Renal pelvis (tissue), 1 donor: ENCODE measurements at regions not wholly inside any gene's neighbourhood (a gene's known extent, or its start where the extent isn't known, plus 50 kb on each side); places are given as distances from the start of the nearest gene placed in this dataset.

Source experiments
- DNase-seq: peaks from one replicate; pipeline ENCODE4 v3.0.0-alpha.2; 2013

DNA sequence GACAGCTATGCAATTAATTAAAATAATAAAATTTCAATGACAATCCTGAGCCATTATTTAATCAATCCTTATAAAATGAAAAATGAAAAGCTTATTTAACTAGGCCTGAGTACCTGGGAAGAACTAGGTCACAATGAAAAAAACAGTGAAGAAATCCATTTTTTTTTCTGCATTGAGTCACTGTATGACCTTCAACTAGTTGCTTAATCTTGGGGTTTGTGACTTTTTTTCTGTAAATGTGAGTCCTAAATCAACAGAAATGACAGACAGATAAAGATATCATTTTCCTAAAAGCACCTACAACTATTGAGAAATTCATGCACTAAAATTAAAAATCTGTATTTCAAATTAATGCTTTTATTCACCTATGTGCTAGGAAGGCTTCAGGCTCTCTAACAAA lies 96.8 kb downstream of the TMEM26 start:
- DNase-seq = no peak

DNA sequence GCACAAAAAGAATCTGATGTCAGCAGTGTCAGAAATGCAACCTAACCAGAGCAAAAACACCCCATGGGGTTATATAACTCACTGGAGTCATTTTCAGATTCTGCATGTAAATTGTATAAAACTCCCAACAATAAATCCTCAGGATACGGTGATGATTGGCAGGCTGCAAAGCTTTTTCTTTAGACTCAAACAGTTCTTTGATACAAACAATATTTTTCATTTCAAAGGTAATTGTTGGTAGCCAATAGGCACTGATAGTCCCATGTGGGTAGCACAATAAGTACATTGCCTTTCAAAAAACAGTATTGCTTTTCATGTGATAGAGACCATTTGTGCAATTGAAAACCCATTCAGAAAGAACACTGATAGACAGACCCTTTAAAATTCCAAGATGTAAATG lies 98.0 kb downstream of the TMEM26 start:
- DNase-seq = no peak

DNA sequence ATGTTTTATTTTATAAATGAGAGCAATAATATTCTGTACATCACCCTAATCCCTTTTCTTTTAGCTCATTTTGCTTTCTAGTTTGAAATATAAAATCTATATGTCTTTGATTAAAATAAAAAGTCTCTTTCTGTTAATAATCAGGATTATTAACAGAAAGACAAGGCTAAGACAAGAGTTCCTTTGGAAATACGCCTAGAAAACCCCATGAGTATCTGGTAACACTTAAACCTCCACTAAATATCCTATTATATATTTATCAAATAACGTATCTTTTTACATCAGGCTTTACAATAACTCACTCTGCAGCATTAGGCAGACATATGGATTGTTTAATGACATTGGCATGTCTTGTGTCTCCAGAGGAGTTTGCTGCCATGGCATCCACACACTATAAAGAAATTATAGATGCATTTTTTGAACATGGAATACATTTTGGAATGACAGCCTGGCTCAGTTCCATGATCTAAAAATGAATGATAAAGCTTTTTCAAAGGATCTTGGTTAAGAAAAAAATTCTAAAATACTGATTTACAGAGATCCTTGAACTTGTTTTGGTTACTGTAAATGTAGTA lies 98.7 kb downstream of the TMEM26 start:
- no peak for DNase-seq

DNA sequence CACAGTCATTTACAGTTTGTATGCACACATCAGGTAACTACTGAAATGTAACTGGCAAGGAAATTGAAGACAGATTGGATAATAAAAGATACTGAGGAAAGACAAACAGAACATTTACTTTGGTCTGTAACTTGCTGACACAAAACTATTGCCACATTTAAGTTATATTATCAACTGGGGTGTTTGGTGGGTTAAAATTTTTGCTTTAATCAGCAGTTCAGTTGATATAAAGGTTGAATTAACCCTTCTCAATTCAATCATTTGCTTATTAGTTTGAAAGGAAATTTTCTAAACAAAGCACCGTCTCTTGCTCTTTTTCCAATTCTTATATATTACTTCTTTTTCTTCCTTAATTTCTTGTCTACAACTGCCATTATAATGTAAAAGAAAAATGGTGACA lies 102.4 kb downstream of the TMEM26 start:
- no peak for DNase-seq

DNA sequence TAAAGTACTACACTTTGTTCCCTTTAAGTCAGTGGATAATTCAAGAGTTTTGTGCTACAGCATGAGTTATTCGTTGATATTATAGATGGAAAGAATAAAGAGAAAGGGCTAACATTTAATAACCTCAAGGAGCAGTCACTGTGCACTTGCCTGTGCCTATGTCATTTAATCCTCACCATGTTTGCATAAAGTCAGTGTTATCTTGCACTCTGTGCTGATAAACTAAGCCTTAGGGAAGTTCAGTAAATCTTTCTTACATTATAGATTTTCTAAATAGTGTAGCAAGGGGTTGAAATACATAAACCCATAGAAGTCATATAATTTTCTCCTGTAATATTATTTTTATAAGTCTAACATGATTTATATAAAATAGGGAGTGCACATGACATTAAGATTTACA lies 103.1 kb downstream of the TMEM26 start:
- DNase-seq = no peak

DNA sequence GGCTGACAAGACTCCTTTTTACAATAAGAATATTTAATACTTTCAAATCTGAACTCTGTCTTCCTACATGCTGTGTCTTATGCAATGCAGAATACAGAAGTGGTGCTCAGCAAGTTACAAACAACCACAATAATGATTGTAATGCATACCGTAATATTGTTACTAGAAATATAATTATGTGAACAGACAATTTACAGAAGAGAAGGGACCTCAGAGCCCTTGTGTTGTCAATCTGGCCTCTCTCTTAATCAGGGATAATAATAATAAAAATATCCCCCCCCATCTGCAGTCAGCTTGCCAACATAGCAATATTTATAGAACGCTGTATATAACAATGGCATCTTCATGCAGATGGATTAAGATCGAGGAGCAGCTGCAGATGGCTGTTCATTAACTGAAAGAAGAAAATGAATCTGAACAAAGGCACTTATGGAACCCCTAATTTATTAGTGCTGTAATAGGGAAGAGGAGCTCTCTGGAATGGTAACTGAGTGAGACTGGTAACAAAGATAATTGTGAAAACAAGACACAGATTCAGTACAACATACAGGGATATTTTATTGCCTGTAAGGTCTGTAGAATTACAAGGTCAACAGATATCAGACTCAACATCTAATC lies 106.3 kb downstream of the TMEM26 start:
- peak; percentile 38 for DNase-seq

DNA sequence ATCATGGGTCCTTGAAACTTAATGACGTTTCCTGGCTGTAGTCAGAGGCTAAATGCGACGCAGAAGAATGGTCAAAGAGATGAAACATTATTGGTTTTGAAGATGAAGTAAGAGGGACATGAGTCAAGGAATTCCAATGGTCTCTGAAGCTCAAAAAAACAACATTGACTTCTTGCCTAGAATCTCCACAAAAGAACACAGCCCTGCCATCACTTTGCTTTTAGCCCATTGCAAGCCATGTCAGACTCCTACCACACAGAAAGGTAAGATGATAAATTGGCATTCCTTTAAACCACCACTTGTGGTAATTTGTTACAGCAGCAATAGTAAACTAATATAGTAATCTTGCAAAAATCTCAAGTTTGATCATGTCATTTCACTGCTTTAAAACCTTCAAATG lies 109.4 kb downstream of the TMEM26 start:
- no peak for DNase-seq

DNA sequence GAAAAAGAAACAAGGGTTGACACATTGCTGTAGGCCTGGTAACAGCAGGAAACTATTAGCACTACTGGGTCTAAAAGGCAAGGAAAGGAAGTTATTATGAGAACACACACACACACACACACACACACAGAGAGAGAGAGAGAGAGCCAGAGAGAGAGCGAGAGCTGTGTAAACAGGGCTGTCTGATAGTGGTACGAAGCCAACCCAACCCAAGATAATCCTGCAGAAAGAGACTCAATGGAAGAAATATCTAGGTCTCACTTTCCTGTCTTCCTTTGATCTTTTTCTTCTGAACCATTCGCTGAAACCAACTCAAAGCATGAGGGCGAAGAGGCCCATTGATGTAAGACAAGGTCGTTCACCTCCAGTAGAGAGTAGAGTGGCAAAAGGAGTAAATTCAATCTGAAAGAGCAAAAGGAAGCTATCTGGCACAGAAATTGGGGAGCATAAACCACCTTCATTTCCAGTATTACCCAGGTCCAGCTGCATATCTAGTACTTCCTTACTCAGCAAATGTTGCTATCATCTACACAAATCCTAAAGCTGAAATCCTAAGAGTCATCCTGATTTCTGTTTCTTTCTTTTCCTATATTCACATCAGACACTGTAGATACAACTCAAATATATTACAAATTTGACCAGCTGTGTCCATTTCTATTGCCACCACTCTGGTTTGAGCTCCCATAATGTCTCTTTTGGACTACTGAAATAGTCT lies 110.2 kb downstream of the TMEM26 start:
- no peak for DNase-seq

DNA sequence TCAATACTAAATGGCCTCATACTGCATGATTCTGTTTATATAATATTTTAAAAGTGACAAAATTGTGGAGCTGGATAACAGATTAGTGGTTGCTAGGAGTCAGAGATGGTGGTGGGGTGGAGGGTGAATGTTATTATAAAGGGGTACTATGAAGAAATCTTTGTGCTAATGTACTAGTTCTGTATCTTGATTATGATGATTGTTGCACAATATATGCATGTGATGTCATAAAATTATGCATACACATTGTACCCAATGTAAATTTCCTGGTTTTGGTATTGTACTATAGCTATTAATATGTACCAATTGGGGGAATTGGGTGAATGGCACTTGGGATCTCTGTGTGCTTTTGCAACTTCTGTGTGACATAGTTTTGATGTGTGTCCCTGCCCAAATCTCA lies 112.2 kb downstream of the TMEM26 start:
- no peak for DNase-seq

DNA sequence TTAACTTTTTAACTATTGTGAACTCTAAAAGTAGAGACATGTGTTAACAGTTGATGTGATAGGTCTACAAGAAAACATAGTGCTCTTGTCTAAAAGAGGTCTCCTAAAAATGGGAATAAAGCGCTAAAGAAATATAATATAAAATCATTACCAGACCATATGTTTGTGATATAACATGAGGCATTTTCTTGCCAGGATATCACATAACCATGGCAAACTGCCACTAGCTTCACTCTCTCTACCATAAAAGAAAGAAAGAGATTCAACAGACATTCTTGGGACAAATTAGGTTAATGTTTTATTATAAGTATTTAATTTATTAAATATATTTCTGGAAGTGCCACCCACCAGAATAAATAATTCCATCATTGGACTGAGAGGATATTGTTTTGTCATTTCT lies 115.0 kb downstream of the TMEM26 start:
- DNase-seq = no peak

DNA sequence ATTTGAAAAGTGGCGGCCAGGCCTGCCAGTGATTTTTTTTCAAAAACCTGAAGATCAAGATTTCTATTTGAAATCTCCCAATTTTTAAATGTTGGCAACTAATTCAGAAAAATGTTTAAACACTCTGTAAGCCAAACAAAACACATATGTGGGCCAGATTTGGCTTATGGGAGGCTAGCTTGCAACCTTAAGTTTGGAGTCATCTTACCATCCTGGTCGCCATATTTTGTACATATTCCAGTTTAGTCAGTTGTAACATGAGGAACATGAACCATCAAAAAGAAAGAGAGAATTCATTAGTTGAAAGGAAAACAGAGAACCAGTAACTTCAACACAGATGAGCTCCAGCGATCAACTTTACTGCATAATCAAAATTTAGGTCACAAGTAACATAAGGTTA lies 115.4 kb downstream of the TMEM26 start:
- DNase-seq = no peak

DNA sequence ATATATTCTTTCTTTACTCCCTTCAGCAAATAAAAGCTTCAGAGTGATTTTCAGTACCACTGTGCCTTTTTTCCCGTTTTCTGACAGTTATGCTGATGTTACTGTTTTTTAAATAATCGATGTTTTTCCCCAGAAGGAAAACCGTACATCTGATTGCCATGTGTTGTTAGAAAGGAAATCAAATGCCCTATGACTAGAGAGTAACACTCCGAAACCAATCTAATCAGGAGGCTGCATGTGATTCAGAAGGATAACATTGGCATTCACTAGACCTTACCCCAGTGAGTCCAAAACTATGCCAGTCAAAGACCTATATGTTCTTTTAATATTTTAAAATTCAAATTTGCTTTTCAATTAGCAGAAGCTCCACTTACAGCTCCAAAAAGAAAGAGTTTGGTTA lies 116.3 kb downstream of the TMEM26 start:
- no peak for DNase-seq

DNA sequence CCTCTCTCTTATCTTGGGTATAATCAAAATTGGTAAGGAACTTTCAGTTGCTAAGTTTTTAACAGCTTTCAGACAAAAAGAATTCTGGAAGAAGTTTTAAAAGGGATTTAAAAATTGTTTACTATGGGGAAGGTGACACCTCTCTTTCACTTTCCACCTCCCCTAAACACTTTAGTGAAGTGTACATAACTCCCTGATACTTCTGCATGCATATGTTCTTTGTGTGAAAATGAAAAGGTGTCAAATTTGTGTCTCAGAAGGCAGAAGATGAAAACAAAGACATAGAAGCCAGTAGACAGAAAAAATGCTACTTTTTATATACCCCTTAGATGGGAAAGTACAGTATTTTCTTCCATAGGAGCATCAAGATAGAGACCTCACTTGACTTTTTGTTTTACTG lies 117.8 kb downstream of the TMEM26 start:
- DNase-seq = no peak

DNA sequence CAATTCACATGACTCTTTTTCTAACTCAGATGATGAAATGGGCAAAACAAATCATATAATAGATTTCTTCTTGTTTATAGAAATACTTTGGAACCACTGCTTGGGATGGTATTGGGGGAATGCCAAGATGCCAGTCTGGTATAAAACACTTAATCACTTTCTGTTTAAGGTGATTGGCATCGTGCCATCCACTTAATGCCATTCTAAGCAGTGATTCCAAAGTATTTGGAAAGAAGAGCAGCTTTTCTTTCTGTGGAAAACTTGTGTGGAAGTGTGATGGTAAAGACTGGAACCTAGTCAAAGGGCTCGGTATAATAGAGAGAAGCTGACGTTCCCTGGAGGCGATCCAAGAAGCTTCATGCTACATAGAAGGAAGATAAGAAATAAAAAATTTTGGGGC lies 120.6 kb downstream of the TMEM26 start:
- no peak for DNase-seq

DNA sequence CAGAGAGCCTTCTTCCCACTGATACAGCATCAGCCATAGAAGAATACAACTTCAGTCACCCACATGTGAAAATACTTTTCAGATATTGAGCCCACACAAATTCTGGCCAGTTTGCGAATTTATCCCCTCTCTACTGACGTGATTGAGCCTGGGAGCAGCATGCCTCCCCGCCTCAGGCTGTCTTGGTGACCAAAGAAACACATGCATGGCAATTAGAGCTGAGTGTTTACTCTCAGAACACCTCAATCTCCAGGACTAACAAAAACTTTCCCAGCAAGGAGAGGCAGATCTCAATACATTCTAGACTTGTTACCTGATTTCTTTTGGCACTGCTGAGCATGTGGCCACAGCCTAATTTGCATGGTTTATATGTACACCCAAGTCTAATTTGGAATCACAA lies 122.5 kb downstream of the TMEM26 start:
- DNase-seq = no peak

DNA sequence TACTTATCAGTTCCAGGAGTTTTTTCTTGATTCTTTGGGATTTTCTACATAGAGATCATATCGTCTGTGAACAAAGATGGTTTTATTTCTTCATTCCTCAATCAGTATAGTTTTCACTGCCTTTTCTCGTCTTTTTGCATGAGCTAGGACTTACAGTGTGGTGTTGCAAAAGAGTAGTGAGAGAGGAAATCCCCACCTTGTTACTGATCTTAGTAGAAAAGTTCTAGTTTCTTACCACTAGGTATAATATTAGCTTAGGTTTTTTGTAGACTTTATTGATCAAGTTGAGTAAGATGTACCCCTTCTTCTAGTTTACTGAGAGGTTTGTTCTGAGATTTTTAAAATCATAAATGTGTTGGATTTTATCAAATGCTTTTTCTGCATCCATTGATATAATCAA lies 123.3 kb downstream of the TMEM26 start:
- DNase-seq = no peak

DNA sequence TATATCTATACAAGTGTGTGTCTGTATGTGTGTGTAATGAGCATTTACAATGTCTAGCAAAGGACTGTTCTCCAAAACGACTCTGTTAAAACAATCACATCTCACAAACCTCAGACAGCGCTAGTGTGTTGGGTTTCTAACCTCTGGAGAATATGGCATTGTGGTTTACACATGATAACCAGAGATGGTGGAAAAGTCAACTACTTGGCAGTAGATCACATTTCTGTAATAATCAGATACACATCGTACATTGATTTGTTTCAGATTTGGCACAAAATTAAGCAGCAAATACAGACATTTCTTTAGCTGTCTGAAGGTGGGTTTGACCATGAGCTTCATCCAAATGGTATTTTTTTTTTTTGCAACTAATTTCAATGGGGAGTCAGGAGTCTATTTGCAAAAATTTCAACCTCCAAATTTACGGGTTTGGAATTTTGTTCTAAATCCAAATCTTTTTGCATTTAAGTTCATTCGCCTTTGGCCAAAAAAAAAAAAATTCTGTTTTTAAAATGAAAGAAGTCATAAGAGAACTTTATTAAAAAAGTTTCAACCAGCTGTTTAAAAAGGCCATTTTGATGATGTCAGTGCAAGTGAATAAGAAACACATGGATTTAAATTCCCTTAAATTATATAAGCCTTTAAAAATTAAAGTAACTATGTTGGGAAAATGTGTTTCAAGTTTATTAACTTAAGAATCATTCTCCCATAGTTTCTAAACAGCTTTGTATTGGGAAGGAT lies 127.8 kb downstream of the TMEM26 start:
- DNase-seq = no peak

DNA sequence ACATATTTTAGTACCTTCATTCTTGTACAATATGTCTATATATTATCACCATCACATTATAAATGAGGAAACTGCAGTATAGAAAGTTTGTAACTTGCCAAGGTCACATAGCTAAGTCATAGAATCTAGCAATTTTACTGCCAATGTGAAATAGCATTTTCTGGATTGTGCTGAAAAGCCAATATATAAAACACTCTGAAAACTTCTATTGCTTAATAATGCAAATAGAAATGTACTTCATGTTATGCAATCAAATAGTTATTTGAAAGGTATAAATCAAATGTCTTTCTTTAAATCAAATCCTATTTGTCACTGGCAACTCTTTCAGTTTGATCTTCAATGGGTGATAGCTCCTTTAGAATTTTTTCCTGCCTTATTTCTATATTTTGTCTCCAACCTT lies 129.5 kb downstream of the TMEM26 start:
- DNase-seq = no peak

DNA sequence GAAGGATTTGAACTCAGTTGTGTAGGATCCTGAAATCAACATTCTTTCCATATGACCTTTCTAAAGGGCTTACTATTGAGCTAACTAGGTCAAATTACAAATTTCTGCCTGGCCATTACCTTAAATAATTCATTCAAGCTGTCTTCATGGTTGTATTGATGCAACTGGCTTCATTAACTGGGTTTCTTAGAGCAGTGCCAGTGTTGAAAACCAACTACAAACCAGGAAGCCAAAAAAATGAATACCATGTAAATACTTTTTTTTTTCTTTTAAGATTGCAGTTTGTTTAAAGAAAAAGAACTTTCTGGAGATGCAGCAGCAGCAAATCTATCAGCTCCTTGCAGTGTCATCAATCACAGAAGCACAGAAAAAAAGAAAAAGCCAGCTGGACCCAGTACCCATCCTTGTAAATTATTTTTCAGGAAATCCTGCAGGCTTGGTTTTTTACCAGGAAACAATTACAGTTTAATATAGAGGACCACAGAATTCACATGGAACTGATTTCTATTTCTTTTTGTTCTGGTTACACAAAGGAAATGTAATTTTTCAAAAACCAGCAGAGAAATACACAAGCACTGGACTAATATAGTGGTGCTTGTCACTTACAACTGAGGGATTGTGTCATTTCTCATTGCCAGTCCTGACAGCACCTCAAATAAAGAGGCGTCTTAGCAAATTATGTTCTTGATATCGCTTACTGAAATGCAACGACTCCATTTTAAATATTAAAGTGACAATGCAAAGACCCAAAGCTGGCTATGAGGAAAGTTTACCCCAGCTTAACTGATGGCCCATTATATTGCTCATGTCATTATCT lies 131.9 kb downstream of the TMEM26 start:
- DNase-seq = no peak

DNA sequence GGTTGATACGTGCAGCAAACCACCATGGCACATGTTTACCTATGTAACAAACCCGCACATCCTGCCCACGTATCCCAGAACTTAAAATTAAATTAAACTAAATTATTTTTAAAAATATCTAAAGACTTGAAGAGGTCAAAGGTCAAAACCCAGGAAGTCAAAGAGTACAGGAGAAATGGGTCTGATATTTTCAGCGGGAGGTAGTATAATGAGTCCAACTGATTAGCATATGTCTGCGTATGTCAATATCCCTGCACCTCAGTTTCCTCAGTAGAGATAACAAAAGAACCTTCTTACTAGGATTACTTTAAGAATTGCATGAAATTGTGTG lies 133.0 kb downstream of the TMEM26 start:
- DNase-seq = no peak

DNA sequence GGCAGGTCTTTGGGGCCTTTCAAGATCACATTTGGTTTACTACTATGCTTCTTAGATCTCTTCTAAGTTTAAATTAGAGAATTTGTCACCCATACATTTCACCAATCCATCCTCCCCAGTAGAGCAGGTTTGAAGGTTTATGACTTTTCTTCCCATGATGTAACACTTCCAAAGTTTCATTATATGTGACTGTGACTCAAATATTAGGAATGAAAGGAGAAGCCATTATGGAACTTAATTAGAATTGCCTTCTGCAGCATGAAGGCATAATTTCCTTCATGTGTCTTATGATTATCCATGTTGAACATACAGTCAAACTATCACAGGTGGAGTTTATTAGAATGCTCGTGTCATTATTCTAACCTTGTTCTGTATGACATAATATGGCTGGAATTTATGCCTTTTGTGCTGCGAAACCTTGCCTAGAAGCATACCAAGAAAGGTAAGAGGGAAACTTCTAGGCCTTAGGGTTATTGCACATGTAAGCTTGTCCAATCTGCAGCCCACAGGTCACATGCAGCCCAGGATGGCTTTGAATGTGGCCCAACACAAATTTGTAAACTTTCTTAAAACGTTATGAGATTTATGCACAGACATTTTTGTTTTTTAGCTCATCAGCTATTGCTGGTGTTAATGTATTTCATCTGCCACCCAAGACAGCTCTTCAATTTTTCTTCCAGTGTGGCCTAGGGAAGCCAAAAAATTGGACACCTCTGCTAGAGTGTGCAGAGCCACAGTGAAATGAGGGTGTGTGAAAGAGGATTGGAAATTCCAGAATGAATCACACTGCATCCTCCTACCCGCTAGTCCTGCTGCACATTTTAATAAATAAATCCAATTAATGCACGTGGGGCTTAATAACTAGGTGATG lies 133.6 kb downstream of the TMEM26 start:
- no peak for DNase-seq
